ENCODE measurements at regions not wholly inside any gene's neighbourhood (a gene's known extent, or its start where the extent isn't known, plus 50 kb on each side); places are given as distances from the start of the nearest gene placed in this dataset.
"Not testable (repeated sequence)": the region's sequence is repeated elsewhere in the genome, so short reads cannot be mapped to it uniquely, and the experiment has no call there.

DNA sequence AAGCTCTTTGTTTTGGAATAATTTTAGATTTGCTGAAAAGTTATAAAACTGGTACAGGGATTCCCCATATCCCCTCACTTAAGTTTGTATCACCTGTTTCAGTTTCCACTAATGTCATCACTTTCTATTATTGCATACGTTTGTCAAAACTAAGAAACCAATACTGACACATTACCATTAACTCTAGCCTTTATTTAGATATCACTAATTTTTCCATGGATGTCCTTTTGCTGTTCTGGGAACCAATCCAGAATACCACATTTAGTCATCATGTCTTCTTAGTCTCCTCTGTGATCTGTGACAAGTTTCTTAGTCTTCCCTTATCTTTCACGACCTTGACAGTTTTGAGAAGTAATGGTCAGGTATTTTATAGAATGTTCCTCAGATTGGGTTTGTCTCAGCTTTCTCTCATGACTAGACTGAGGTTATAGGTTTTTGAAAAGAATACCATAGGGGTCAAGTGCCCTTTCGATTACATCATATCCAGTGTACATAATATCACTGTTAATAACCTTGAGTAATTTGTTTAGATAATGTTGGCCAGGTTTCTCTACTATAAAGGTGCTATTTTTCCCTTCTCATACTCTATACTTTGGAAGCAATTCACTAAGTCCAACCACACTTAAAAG lies 51.9 kb upstream of the NMUR2 start:
- DNase-seq (ENCODE audit: low spot score) = no peak

DNA sequence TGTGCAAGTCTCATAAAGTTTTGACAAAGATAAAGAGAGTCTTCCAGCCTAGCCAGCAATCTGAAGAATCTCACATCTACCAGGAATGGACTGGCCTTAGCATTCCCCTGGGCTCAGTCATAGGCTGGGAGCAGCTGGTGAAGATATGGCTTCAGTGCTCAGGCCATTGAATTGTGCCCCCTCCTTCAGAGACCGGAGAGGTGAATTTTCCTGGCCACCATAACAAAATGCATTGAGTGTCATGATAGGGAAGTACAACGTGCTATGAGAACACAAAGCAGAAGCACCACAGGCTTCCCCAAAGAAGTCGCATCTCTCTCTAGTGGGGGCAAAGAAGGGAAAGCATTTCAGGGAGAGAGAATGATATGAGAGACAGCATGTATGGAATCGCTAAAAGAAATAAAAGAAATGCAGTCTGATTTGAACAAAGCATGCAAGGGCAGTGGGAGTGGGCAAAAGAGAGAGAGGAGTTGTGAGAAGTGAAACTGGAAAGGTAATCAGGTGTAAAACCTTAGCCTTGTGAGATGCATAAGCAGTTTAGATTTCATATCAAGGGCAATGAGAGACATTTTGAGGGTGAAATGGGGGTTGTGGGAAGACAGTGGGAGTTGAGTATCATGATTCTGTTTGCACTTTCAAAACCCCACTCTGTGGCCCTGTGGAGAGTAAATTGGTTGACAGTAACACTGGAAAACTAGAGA lies 57.1 kb upstream of the NMUR2 start:
- DNase-seq (ENCODE audit: low spot score) = no peak

DNA sequence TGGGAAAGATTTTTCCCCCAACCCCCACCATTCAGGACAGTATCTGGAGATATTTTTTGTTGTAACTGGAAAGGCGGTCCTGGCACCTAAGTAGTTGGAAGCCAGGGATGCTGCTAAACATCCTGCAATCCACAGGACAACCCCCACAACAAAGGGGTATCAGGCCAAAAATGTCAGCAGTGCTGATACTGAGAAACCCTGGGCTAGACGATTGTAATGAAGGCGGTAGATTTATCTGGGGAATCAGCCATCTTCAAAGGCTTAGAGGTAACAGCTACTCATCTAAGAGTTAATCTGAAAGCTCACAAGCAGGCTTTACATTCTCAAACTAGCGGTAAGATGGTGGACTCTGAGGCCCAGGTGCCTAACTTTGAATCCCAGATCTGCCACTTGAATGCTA lies 59.0 kb upstream of the NMUR2 start:
- no peak for DNase-seq (ENCODE audit: low spot score)

DNA sequence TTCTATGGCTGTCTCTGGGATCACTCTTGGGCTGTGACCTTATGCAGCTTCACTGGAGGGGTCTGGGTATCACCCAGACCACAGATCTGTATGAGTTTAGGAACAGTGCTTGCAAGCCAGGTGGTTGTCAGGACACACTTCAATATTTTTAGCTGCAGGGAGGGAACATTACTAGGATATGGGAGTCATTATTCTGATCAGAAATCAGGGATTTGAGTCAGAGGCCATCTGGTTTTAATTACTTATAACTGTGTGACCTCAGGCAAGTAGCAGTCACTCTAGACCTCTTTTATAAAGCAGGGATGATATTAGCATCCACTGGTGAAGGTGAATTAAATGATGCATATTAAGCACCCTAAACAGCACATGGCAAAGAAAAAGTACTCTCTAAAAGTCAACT lies 60.1 kb upstream of the NMUR2 start:
- DNase-seq (ENCODE audit: low spot score) = no peak

DNA sequence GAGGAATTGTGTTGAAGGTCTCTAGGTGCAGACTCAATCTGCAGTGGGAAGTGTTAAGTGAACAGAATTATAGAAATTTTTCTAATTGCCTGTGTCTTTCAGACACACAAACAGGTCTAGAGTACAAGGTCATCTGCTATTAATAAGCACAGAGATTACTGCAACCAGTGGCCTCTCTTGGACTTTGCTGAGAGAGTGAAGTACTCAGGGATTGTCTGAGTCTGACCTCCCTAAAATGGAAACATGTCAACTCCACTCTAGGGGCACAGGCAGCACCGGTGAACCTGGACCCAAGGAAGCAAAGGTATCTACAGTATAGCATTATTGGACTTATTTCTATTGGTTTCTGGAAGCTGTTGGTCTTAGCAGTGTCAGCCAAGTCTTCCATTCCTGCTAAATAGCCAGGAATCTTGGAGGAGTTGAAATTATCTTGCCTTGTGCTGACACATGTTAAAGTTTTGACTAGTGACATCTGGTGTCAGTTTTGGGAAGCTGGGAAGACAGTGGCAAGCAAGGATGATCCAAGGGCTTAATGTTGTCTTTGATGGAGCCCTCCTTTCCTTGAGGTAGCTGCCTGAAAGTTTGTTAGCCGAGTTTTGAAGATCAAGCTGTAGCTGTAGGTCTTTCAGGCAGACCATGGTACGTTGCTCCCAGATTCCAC lies 61.1 kb upstream of the NMUR2 start:
- DNase-seq (ENCODE audit: low spot score) = no peak

DNA sequence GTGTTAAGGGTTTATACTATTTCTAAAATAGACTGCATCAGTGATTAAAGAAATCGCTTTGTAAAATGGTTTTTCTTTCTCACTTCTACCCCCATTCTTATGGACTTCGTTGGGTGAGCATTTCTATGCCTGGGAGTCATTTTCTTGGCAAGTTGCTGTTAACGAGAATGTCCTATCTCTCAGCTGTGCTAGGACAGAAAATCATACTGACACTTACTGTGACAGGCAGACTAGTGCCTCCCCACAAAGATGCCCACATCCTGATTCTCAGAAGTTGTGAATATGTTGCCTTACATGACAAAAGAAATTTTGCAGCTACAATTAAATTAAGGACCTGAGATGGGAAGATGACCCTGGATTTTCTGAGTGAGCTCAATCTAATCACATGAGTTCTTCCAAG lies 65.1 kb upstream of the NMUR2 start:
- DNase-seq (ENCODE audit: low spot score) = no peak

DNA sequence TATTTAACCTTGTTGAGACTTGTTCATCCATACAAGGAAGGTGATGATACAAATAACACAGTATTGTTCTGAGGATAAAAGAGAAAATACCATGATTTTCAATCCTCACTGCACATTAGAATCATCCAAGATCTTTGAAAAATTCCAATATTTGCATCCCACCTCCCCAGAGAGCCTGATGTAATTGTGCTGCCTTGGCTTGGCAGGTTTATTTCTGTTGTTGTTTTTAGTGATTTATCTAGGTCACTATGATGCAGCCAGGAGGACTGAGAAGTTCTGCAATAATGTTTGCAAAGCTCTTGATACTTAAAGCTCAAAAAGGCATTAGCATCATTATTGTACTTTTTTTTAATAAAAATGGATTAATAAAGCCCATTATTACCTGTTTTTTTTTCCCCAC lies 67.0 kb upstream of the NMUR2 start:
- no peak for DNase-seq (ENCODE audit: low spot score)

DNA sequence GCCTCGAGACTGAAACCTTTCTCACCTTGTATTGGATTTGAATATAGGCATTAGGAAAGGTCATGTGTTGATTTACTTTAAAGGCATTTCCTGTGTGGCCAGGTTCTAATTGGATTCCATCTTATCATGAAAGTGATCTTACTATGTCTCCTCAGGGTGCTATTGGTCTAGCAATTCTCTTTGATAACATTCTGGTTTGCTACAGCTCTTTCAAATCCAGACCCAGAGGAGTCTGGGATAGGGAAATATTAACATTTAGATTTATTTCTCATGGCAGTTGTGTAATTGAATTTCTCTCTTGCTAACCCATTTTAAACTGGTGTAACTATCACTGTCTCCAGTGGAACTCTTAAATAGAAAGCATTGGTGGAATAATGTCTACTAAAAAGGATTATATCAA lies 69.9 kb upstream of the NMUR2 start:
- no peak for DNase-seq (ENCODE audit: low spot score)

DNA sequence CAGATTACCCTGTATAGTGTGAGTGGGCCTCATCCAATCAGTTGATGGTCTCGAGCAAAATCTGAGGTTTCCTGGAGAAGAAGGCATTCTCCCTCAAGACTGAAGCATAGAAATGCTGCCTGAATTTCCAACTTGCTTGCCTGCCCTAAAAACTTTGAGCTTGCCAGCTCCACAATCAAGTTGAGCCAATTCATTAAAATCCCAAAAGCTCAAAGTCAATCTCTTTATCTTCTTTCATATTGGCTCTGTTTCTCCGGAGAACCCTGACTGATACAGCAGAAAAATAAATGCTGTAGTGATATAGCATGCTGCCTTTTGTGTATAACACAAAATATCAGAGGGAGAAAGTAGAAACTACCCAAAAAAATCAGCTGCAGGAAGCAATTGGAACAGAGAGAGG lies 72.5 kb upstream of the NMUR2 start:
- no peak for DNase-seq (ENCODE audit: low spot score)

DNA sequence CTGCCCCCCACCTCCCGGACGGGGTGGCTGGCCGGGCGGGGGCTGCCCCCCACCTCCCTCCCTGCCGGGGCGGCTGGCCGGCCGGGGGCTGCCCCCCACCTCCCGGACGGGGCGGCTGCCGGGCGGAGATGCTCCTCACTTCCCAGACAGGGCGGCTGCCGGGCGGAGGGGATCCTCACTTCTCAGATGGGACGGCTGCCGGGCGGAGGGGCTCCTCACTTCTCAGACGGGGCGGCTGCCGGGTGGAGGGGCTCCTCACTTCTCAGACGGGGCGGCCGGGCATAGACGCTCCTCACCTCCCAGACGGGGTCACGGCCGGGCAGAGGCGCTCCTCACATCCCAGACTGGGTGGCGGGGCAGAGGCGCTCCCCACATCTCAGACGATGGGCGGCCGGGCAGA lies 74.8 kb upstream of the NMUR2 start:
- DNase-seq (ENCODE audit: low spot score) = not testable (repeated sequence)

DNA sequence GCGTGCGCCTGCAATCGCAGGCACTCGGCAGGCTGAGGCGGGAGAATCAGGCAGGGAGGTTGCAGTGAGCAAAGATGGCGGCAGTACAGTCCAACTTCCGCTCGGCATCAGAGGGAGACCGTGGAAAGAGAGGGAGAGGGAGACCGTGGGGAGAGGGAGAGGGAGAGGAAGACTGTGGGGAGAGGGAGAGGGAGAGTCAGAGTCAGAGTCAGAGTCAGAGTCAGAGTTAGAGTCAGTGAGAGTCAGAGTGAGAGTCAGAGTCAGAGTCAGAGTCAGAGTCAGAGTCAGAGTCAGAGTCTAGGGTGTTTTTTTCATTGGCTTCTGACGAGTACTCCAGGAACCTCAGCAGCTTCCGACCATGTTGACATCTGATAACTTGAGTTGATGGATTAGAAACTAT lies 75.6 kb upstream of the NMUR2 start:
- not testable (repeated sequence) for DNase-seq (ENCODE audit: low spot score)

DNA sequence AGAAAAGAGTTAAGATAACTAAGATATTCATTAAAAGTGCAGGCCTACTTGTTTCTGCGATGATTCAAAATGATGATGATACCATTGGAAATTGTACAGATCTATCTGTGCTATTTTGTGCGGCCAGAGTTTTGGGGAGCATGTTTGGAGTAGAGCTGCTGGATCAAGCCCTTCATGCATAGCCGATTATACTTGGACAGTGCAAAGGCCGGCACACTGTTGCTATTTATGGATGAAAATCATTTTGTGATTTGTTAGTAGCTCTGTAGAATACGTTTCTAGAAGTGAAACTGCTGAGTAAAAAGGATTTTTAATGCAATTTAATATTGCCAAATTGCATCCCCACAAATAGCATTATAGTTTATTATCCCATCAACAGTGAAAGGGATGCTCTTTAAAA lies 82.1 kb upstream of the NMUR2 start:
- no peak for DNase-seq (ENCODE audit: low spot score)

DNA sequence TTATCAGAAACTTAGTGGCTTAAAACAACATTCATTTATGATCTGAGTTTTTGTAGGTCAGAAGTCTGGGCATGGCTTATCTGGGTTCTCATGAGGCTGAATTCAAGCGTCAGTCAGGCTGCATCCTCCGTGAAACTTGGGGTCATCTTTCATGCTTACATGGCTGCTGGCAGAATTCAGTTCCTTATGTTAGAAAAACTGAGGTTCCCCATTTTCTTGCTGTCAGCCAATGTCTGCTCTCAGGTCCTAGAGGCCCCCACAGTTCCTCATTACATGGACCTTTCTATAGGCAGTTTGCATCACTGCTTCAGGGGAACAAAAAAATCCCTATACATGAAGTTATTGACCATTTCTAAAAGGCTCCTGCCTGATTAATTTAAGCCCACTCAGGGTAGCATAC lies 83.8 kb upstream of the NMUR2 start:
- DNase-seq (ENCODE audit: low spot score) = no peak

DNA sequence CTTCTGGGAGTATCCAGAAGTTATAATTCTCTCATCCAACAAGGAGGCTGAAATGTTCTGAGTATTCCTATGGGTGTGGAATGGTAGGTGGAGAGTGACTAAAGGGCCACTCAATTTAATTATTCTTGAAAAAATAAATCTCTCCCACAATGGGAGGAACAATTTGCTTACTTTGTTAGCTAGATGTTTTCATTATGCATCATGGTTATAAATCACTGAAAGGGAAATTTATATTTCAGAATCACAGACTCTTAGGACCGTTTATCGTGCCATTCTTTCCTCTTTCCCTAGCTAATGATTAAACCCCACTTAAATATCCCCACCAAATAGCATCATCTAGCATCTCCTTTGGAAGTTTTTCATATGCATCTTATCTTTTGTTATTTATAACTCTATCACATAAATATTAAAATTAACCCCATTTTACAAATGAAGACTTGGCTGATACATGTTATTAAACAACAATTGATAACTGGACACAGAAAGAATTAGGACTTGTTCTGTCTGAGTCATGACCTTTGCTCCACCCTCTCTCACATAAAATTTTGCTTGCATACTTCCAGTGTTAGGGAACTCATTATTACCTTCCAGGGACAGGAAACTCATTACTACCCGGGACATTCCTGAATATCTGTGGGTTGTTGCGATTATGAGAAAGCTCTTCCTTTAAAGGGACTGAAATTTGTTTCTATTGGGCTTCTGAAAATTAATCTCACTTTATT lies 94.9 kb upstream of the NMUR2 start:
- no peak for DNase-seq (ENCODE audit: low spot score)

DNA sequence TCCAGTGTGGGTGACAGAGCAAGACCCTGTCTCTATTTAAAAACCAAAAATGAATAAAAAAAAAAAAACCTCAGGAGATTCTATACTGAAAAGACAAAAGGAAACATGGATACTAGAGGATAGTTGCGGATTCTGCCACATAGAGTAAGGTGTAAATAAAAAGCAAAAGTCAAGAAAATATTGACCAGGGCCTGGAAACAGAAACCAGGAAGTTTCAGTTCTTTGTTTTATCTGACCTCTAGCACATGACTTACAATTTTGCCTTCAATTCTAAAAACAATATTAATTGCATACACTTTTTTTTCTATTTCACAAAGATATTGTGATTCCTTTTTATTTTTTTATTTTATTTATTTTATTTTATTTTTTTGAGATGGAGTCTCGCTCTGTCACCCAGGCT lies 96.2 kb upstream of the NMUR2 start:
- no peak for DNase-seq (ENCODE audit: low spot score)

DNA sequence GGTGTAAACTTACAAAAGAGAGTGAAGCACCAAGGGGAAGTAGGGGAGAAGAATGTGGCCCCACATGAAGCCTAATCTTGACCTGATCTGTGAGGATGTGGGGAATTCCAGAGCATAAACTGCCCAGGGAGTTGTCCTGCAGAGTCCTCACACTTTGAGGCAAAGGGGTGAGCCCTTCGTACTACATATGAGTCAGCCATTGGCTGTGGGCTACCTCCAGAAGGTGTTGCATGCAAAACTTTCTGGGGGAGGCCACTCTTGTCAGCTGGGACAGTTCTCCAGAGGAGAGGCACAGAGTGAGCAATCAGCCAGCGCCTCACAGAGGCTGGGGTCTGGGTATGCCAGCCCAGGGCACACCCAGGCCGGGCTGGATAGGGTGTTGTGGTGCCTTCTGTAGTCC lies 98.1 kb upstream of the NMUR2 start:
- DNase-seq (ENCODE audit: low spot score) = no peak

DNA sequence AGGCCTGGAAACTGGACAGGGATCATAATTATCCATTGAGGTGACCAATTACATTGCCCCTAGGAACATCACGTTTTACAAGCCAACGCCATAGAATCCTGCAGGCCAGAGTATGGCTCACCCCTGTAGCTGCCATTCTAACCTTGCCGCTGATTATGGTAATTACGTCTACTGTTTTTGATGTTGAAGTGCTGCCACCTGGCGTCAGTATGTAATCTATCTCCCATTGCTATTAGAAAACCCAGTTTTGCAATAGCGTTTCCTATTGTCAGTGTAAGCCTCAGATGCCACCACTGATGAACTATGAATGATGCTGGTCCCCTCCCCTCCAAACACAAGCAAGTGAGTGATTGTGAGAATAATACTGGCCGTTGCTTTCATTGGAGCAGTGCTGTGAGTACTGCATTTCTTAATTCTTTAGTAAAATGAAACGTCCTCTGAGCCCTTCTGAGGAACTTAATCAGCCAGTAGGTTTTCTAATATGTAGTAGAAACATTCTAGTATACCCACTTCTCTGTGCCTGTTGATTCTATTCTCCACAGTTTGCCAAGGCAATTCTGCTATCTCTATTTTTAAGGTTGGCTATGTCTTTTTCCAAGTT lies 100.5 kb upstream of the NMUR2 start:
- DNase-seq (ENCODE audit: low spot score) = peak; percentile 42

DNA sequence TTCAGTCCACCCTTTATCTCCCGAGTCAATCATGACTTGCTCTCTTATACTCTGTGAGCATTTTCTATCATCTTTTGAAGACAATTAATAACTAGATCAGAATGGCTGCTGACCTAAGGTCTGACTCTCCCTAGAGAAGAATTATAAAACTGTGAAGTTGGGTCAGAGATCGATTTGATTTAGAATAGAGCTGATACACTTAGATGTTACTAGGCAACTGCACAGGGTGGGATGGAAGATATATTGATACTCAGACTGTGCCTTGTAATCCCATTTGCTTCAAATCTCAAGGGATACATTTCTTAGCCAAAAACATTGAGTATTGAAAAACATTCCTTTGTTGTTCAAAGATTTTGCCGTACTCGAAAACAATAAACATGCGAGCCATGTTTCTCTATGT lies 106.0 kb upstream of the NMUR2 start:
- no peak for DNase-seq (ENCODE audit: low spot score)

DNA sequence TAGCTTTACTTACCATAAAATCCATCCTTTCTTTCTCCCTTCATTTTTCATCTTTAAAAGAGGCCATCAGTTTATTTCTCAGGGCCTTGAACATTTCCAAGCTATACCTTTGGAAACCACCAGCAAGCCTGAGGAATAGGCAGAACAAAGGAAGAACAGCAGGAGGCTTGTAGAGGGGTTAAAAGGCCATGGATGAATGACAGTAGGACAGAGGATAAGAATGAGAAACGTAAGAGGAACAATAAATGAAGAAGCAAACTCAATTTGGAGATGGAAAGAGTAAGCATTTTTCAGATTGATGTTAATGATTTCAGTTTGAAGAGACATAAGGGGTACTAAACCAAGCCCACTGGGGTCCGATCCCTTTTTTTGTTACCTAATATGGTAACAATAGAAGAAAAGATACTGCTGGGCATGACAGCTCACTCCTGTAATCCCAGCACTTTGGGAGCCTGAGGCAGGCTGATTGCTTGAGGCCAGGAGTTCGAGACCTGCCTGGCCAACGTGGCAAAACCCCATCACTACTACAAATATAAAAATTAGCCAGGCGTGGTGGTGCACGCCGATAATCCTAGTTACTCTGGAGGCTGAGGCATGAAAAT lies 106.6 kb upstream of the NMUR2 start:
- no peak for DNase-seq (ENCODE audit: low spot score)

DNA sequence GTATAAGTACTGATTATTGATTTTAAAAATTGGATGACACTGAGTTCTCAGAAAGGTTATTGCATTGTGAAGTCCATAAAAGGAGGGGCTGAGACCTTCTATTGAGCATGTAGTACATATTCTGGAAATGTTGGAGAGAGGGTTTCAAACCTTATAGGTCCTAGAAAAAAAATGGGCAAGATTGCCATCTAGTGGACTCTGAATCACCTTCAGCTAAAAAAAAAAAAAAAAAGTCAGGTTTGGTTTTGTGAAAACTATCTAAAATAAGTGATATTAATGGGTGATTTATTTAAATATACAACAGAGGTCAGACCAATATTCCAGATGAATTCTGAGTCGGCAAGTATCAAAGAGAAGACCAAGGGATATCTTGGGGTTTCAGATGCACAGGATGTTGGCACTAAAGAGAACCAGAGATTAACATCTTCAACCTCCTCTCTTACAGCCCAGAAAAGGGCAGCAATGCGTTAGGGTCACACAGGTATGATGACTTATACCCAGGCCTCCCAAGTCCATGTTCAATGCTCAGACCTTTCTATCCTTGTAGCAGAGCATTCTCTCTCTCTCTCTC lies 109.8 kb upstream of the NMUR2 start:
- DNase-seq (ENCODE audit: low spot score) = no peak

DNA sequence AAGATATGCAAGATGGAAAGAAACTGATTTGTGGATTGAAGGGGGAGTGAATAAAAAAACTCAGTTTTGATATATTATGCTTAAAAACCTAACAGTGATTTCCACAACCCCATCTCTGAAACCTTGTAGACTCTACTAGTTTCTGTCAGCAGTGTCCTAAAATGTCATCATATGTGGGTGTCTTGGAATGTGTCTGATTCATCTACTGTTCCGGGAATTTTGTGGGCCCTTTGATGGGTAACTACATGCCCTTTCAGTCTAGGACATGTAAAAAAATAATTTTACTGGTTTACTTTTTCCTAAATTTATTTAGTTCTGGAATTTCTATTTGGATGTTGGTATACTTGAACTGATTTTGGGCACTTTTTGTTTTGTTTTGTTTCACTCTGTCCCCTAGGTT lies 118.9 kb upstream of the NMUR2 start:
- no peak for DNase-seq (ENCODE audit: low spot score)

All from CD4-positive, alpha-beta T cell treated with Interleukin-15 for 4 hours (primary cell).